Lower leg skin (tissue), 4 donors: ENCODE measurements at regions not wholly inside any gene's neighbourhood (a gene's known extent, or its start where the extent isn't known, plus 50 kb on each side); places are given as distances from the start of the nearest gene placed in this dataset.

ENCODE experiments used
- DNase-seq, 2 donors: peaks; one replicate each; pipeline ENCODE4 v3.0.0-alpha.2; 2019; ENCODE audit warnings: low spot score in 2 of 2
- H3K4me3 ChIP-seq: fragments of 200-600 bp; sonication (generic); 2 replicates; pipeline ENCODE4 v1.5.1; 2017; ENCODE audit warnings: mild to moderate bottlenecking, low read depth; ENCODE audit not compliant: poor library complexity, severe bottlenecking
- POLR2A ChIP-seq, 2 donors: fragments of 450-650 bp; IDR thresholded peaks; one replicate each; pipeline ENCODE4 v1.6.1; 2016 to 2017; ENCODE audit warnings: antibody characterized with exemption in 2 of 2, mild to moderate bottlenecking in 1 of 2, moderate library complexity in 1 of 2
- WGBS, 2 donors: methylation state at CpG; one replicate each; pipeline ENCODE4 v1.1.5; 2018; 5-methylcytosine and 5-hydroxymethylcytosine counted together
- intact Hi-C: fragments of 100-400 bp; cut with DNase I; formaldehyde crosslinking; loops from one replicate; pipeline ENCODE4 v1.15.0; 2023; ENCODE audit warnings: low total_unique reads
- TF ChIP-seq, protein P1 (sequence below), 3 donors: fragments of 450-650 bp; IDR thresholded peaks; one replicate each; pipeline ENCODE4 v1.5.1; 2016; ENCODE audit warnings: antibody characterized with exemption in 3 of 3, mild to moderate bottlenecking in 3 of 3, moderate library complexity in 2 of 3

GRCh38 chr12:63208956-63209355 lies 58.0 kb upstream of the AVPR1A start:
- no peak for TF ChIP-seq POLR2A (IDR thresholded peaks at IDR 0.05)
- TF ChIP-seq, protein P1, sequence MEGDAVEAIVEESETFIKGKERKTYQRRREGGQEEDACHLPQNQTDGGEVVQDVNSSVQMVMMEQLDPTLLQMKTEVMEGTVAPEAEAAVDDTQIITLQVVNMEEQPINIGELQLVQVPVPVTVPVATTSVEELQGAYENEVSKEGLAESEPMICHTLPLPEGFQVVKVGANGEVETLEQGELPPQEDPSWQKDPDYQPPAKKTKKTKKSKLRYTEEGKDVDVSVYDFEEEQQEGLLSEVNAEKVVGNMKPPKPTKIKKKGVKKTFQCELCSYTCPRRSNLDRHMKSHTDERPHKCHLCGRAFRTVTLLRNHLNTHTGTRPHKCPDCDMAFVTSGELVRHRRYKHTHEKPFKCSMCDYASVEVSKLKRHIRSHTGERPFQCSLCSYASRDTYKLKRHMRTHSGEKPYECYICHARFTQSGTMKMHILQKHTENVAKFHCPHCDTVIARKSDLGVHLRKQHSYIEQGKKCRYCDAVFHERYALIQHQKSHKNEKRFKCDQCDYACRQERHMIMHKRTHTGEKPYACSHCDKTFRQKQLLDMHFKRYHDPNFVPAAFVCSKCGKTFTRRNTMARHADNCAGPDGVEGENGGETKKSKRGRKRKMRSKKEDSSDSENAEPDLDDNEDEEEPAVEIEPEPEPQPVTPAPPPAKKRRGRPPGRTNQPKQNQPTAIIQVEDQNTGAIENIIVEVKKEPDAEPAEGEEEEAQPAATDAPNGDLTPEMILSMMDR (IDR thresholded peaks at IDR 0.05) = no peak
- no peak for DNase-seq
- no peak overlapping the region for H3K4me3 ChIP-seq
- intact Hi-C loops = no loop called here

- peak in 1 of 2 donors; percentile 57 for DNase-seq
- intact Hi-C loops = no loop called here
- no peak for TF ChIP-seq POLR2A (IDR thresholded peaks at IDR 0.05)
- TF ChIP-seq, protein P1 (IDR thresholded peaks at IDR 0.05) = no peak
- 23 to 27% methylated on average over 3 of the region's 3 CpGs for WGBS, 2 donors
- no peak overlapping the region for H3K4me3 ChIP-seq
Measured at GRCh38 chr12:63206909-63207308, 55.9 kb upstream of the AVPR1A start.

DNA sequence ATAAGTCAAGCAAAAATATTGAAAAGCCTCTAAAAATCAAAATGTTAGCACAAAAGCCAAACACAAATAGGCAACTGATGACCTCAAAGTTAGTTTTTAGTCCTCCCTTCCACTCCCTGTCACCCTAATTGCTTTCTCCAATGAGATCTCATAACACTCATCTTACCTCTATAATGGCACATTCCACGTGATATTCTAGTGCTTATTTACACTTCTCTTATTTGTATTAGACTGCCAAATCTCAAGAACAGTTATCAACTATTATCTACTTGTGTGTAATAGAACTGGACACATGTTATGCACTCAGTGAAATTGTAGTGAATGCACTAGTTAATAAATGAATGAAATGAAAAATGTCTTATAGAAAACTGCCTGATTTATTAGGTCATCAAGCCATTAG lies 55.5 kb upstream of the AVPR1A start:
- DNase-seq = no peak
- TF ChIP-seq, protein P1 (IDR thresholded peaks at IDR 0.05) = no peak
- no peak for TF ChIP-seq POLR2A (IDR thresholded peaks at IDR 0.05)
- 60 to 63% methylated on average over 1 of the region's 1 CpG for WGBS, 2 donors
- intact Hi-C loops = no loop called here
- no peak overlapping the region for H3K4me3 ChIP-seq
